IMR-90 (cell line): ENCODE measurements at regions not wholly inside any gene's neighbourhood (a gene's known extent, or its start where the extent isn't known, plus 50 kb on each side); places are given as distances from the start of the nearest gene placed in this dataset.

ENCODE experiments used
- ATAC-seq: fragments of 200-7000 bp; cut with Tn5 transposase; 2 replicates; pipeline ENCODE4 v1.9.1; 2020; ENCODE audit warnings: low read depth, mild to moderate bottlenecking, moderate library complexity
- BruUV-seq: library from RNA; stranded (reverse); fragments of 400-500 nt; replicated peaks from 2 replicates; lab custom pipeline; 2021; lab: Mats Ljungman, UMichigan
- CTCF ChIA-PET: fragments of 300-600 bp; formaldehyde crosslinking; extraction: SDS; loops from one replicate; lab custom pipeline; 2021; ENCODE audit warnings: antibody characterized with exemption; lab: Yijun Ruan, JAX
- POLR2A ChIA-PET: fragments of 300-600 bp; sonication (Branson Sonifier 250); formaldehyde crosslinking; loops from one replicate; lab custom pipeline; 2022; ENCODE audit warnings: antibody characterized with exemption; ENCODE audit not compliant: unreplicated experiment; lab: Charles Lee
- DNase-seq: peaks from one replicate; pipeline ENCODE4 v3.0.0; 2013
- H2AFZ ChIP-seq: replicated peaks from 2 replicates; pipeline ENCODE3; 2013; ENCODE audit warnings: low read length, mild to moderate bottlenecking; ENCODE audit not compliant: poor library complexity
- H2AK5ac ChIP-seq: 2 replicates; pipeline ENCODE4 v1.6.1; 2013; ENCODE audit warnings: low read depth, low read length, inconsistent platforms
- H2AK9ac ChIP-seq: replicated peaks from 2 replicates; pipeline ENCODE3; 2013; ENCODE audit warnings: mild to moderate bottlenecking, low read depth, low read length, moderate library complexity; ENCODE audit not compliant: poor library complexity
- H2BK120ac ChIP-seq: 2 replicates; pipeline ENCODE4 v1.6.1; 2013; ENCODE audit warnings: low read depth, low read length, inconsistent platforms
- H2BK15ac ChIP-seq: 3 replicates; pipeline ENCODE4 v1.6.1; 2013; ENCODE audit warnings: low read depth, low read length, inconsistent platforms
- H2BK20ac ChIP-seq: 2 replicates; pipeline ENCODE4 v1.6.1; 2013; ENCODE audit warnings: low read depth, mild to moderate bottlenecking, inconsistent platforms, low read length, moderate library complexity
- H2BK5ac ChIP-seq: 2 replicates; pipeline ENCODE4 v1.6.1; 2013; ENCODE audit warnings: mild to moderate bottlenecking, low read depth, low read length, inconsistent platforms; ENCODE audit not compliant: poor library complexity, severe bottlenecking
- H3K14ac ChIP-seq: replicated peaks from 2 replicates; pipeline ENCODE4 v1.6.1; 2013; ENCODE audit warnings: low read depth, low read length, inconsistent platforms
- H3K18ac ChIP-seq: 2 replicates; pipeline ENCODE4 v1.6.1; 2013; ENCODE audit warnings: low read depth, low read length, control low read depth
- H3K23ac ChIP-seq: 2 replicates; pipeline ENCODE4 v1.6.1; 2013; ENCODE audit warnings: low read depth, low read length, inconsistent platforms
- H3K27ac ChIP-seq: 2 replicates; pipeline ENCODE4 v1.5.1; 2013; ENCODE audit warnings: mild to moderate bottlenecking, control low read depth, low read length; ENCODE audit not compliant: insufficient read depth
- H3K27me3 ChIP-seq: 2 replicates; pipeline ENCODE4 v1.6.1; 2013; ENCODE audit warnings: low read length; ENCODE audit not compliant: control insufficient read depth, insufficient read depth
- H3K36me3 ChIP-seq: 2 replicates; pipeline ENCODE4 v1.6.1; 2013; ENCODE audit warnings: low read length, mixed read lengths; ENCODE audit not compliant: control insufficient read depth, insufficient read depth
- H3K4ac ChIP-seq: 2 replicates; pipeline ENCODE4 v1.6.1; 2013; ENCODE audit warnings: low read depth, low read length, inconsistent platforms
- H3K4me1 ChIP-seq: 2 replicates; pipeline ENCODE4 v1.6.1; 2013; ENCODE audit warnings: low read length, mixed read lengths; ENCODE audit not compliant: control insufficient read depth, insufficient read depth
- H3K4me2 ChIP-seq: 2 replicates; pipeline ENCODE4 v1.6.1; 2013; ENCODE audit warnings: low read depth, mild to moderate bottlenecking, control low read depth, low read length, moderate library complexity
- H3K4me3 ChIP-seq: 2 replicates; pipeline ENCODE4 v1.5.1; 2013; ENCODE audit warnings: low read depth, mild to moderate bottlenecking, control low read depth, low read length, moderate library complexity; ENCODE audit not compliant: insufficient read depth
- H3K56ac ChIP-seq: 2 replicates; pipeline ENCODE4 v1.6.1; 2013; ENCODE audit warnings: low read length, inconsistent platforms; ENCODE audit not compliant: insufficient read depth; ENCODE audit errors: extremely low read depth
- H3K79me1 ChIP-seq, 2 experiments: 2 replicates each; pipeline ENCODE4 v1.6.1; 2013; ENCODE audit warnings: low read length in 2 of 2, inconsistent platforms in 1 of 2, low read depth in 1 of 2
- H3K9ac ChIP-seq: 2 replicates; pipeline ENCODE4 v1.6.1; 2013; ENCODE audit warnings: low read depth, low read length, control low read depth
- H3K9me1 ChIP-seq: 2 replicates; pipeline ENCODE4 v1.6.1; 2013; ENCODE audit warnings: low read length, inconsistent platforms; ENCODE audit not compliant: insufficient read depth
- H3K9me3 ChIP-seq: 2 replicates; pipeline ENCODE4 v1.6.1; 2013; ENCODE audit warnings: low read length; ENCODE audit not compliant: control insufficient read depth, insufficient read depth
- H4K20me1 ChIP-seq: 2 replicates; pipeline ENCODE4 v1.6.1; 2013; ENCODE audit warnings: low read length, inconsistent platforms; ENCODE audit not compliant: insufficient read depth
- H4K5ac ChIP-seq: 2 replicates; pipeline ENCODE4 v1.6.1; 2013; ENCODE audit warnings: mild to moderate bottlenecking, low read depth, low read length, control low read depth
- H4K8ac ChIP-seq, 2 experiments: 2 replicates each; pipeline ENCODE4 v1.6.1; 2013; ENCODE audit warnings: low read depth in 2 of 2, low read length in 2 of 2, control low read depth in 1 of 2, inconsistent platforms in 1 of 2
- H4K91ac ChIP-seq: 2 replicates; pipeline ENCODE4 v1.6.1; 2013; ENCODE audit warnings: low read depth, low read length, inconsistent platforms; ENCODE audit not compliant: insufficient read depth
- FOS ChIP-seq: fragments of 150-350 bp; IDR thresholded peaks from 2 replicates; pipeline ENCODE4 v1.6.1; 2016; ENCODE audit warnings: low read depth, low read length
- RAD21 ChIP-seq: IDR thresholded peaks from 2 replicates; pipeline ENCODE4 v1.6.1; 2012; ENCODE audit warnings: low read length, improper control_type of control experiment
- WGBS, 2 experiments: methylation state at CpG; one replicate each; pipeline versions ENCODE4 v1.1.5 to v1.1.7; 2013; ENCODE audit warnings: missing lambda C conversion rate in 2 of 2; ENCODE audit not compliant: insufficient read length in 1 of 2; ENCODE audit errors: extremely low coverage in 2 of 2; 5-methylcytosine and 5-hydroxymethylcytosine counted together
- dilution Hi-C: fragments of 300-500 bp; cut with HindIII; formaldehyde crosslinking; loops from one replicate; pipeline ENCODE4 v1.14.3; 2018; ENCODE audit warnings: low sequenced_read_pairs; ENCODE audit not compliant: unreplicated experiment
- in situ Hi-C: fragments of 300-500 bp; cut with MboI; formaldehyde crosslinking; loops from 3 replicates; pipeline ENCODE4 v1.14.3; 2019; ENCODE audit warnings: low sequenced_read_pairs, inconsistent platforms, mixed read lengths
- intact Hi-C: fragments of 100-400 bp; cut with micrococcal nuclease; formaldehyde crosslinking; loops from 2 replicates; pipeline ENCODE4 v1.10.0; 2022

DNA sequence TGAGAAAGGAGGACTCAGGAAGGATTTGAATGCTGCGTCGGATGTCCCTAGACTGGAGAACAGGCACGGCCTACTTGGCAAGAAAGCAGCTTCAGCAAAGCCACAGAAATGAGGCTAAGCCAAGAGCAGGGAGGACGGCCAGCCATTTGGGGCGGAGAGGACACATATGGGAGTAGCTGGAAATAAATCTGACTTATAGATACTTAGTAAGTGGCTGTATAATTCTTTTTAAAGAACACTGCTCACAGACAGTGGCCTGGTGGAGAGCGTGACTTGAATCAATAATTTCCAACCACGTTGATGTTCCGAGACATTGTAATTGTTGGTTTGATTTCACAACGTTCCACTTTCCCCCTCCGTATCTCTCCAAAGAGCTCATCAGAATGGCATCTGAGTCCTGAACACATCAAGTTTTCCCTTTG lies 67.7 kb upstream of the JCAD start:
- Histone ChIP-seq H2BK15ac (no peak overlapping the region), H3K4ac (no peak overlapping the region), H3K4me3 (no peak overlapping the region), H2AK5ac (no peak overlapping the region), H2AFZ (no peak overlapping the region), H2BK5ac (no peak overlapping the region), H2BK120ac (no peak overlapping the region), H3K27me3 (peaks cover 6% of the 10 kb centered on the region; the same call in 1 of the 2 replicates), H3K27ac (no peak overlapping the region), H4K91ac (no peak overlapping the region), H4K5ac (no peak overlapping the region), H3K23ac (no peak overlapping the region), H3K14ac (no peak overlapping the region), H3K56ac (no peak overlapping the region), H3K4me1 (no peaks in the 10 kb centered on the region), H3K79me1 (no peaks in the 10 kb centered on the region), H2AK9ac (no peak overlapping the region), H4K8ac (no peak overlapping the region), H3K9me1 (no peaks in the 10 kb centered on the region), H2BK20ac (no peak overlapping the region), H3K18ac (no peak overlapping the region), H3K36me3 (no peaks in the 10 kb centered on the region), H3K4me2 (no peak overlapping the region), H3K9me3 (no peaks in the 10 kb centered on the region), H4K20me1 (no peaks in the 10 kb centered on the region; the same call in 1 of the 2 replicates), H3K9ac (no peak overlapping the region)
- intact Hi-C loops (no loop called here), in situ Hi-C loops (no loop called here), dilution Hi-C loops (no loop called here)
- WGBS, 2 experiments, result 70% methylated on average over 3 of the region's 10 CpGs; no CpG with 5 or more reads in 1 of the 2 experiments
- ChIA-PET POLR2A (no interaction called here), CTCF (interaction anchor here (0.6 kb wide), 1 partner anchor 11 kb away, joined by 6 read pairs; no protein-coding TSS in a partner anchor)
- DNase-seq, result no peak
- TF ChIP-seq RAD21 (no peak), FOS (no peak)
- ATAC-seq, result no peak
- no TSS peak for BruUV-seq
